H9 (cell line): ENCODE measurements at regions not wholly inside any gene's neighbourhood (a gene's known extent, or its start where the extent isn't known, plus 50 kb on each side); places are given as distances from the start of the nearest gene placed in this dataset.

Source experiments
- DNase-seq: peaks from one replicate; pipeline ENCODE4 v3.0.0-alpha.2; 2017
- H2AFZ ChIP-seq: one replicate; pipeline ENCODE4 v1.6.1; 2013; ENCODE audit warnings: mild to moderate bottlenecking, low read length, control low read depth, moderate library complexity
- H2AK5ac ChIP-seq: 2 replicates; pipeline ENCODE4 v1.6.1; 2013; ENCODE audit warnings: low read length, control low read depth, mixed read lengths; ENCODE audit not compliant: insufficient read length
- H2BK120ac ChIP-seq: one replicate; pipeline ENCODE4 v1.6.1; 2013; ENCODE audit warnings: low read depth, mild to moderate bottlenecking, low read length, control low read depth, inconsistent platforms; ENCODE audit not compliant: poor library complexity, severe bottlenecking
- H2BK12ac ChIP-seq: 2 replicates; pipeline ENCODE4 v1.6.1; 2013; ENCODE audit warnings: low read length, control low read depth, mixed read lengths, low read depth; ENCODE audit not compliant: insufficient read length
- H2BK15ac ChIP-seq: 2 replicates; pipeline ENCODE4 v1.6.1; 2013; ENCODE audit warnings: low read depth, low read length, control low read depth
- H2BK20ac ChIP-seq: one replicate; pipeline ENCODE4 v1.6.1; 2013; ENCODE audit warnings: low read depth, mild to moderate bottlenecking, low read length, control low read depth, inconsistent platforms; ENCODE audit not compliant: poor library complexity, severe bottlenecking
- H2BK5ac ChIP-seq: 2 replicates; pipeline ENCODE4 v1.6.1; 2013; ENCODE audit warnings: low read length, control low read depth, mixed read lengths; ENCODE audit not compliant: insufficient read length
- H3K14ac ChIP-seq: 2 replicates; pipeline ENCODE4 v1.6.1; 2013; ENCODE audit warnings: low read length, control low read depth; ENCODE audit not compliant: insufficient read depth
- H3K18ac ChIP-seq: 2 replicates; pipeline ENCODE4 v1.6.1; 2013; ENCODE audit warnings: low read depth, mild to moderate bottlenecking, mixed read lengths, low read length, control low read depth; ENCODE audit not compliant: insufficient read length
- H3K23ac ChIP-seq: 2 replicates; pipeline ENCODE4 v1.6.1; 2013; ENCODE audit warnings: low read length, control low read depth, mixed read lengths, low read depth; ENCODE audit not compliant: insufficient read length
- H3K23me2 ChIP-seq: 2 replicates; pipeline ENCODE4 v1.6.1; 2013; ENCODE audit warnings: low read depth, mild to moderate bottlenecking, mixed read lengths, low read length, control low read depth; ENCODE audit not compliant: insufficient read length, poor library complexity, severe bottlenecking
- H3K27ac ChIP-seq: 2 replicates; pipeline ENCODE4 v1.5.1; 2013; ENCODE audit warnings: low read length, control low read depth, mixed read lengths, low read depth; ENCODE audit not compliant: insufficient read length
- H3K27me3 ChIP-seq: 2 replicates; pipeline ENCODE4 v1.6.1; 2013; ENCODE audit warnings: low read length, control low read depth, inconsistent platforms; ENCODE audit not compliant: insufficient read depth
- H3K4ac ChIP-seq: 2 replicates; pipeline ENCODE4 v1.6.1; 2013; ENCODE audit warnings: low read depth, mild to moderate bottlenecking, control low read depth, inconsistent platforms, low read length, moderate library complexity
- H3K4me1 ChIP-seq: 2 replicates; pipeline ENCODE4 v1.6.1; 2013; ENCODE audit warnings: low read length, control low read depth, inconsistent platforms; ENCODE audit not compliant: insufficient read depth
- H3K4me2 ChIP-seq: 2 replicates; pipeline ENCODE4 v1.6.1; 2013; ENCODE audit warnings: low read length, control low read depth, mixed read lengths; ENCODE audit not compliant: insufficient read length, insufficient read depth
- H3K56ac ChIP-seq: 2 replicates; pipeline ENCODE4 v1.6.1; 2013; ENCODE audit warnings: low read depth, mild to moderate bottlenecking, mixed read lengths, low read length, control low read depth; ENCODE audit not compliant: insufficient read length
- H3K79me1 ChIP-seq: 2 replicates; pipeline ENCODE4 v1.6.1; 2013; ENCODE audit warnings: low read depth, mild to moderate bottlenecking, moderate library complexity, low read length, control low read depth, inconsistent platforms; ENCODE audit not compliant: insufficient read depth, poor library complexity, severe bottlenecking
- H3K79me2 ChIP-seq: 2 replicates; pipeline ENCODE4 v1.6.1; 2013; ENCODE audit warnings: low read length, control low read depth, inconsistent platforms; ENCODE audit not compliant: insufficient read depth
- H3K9ac ChIP-seq: 2 replicates; pipeline ENCODE4 v1.6.1; 2013; ENCODE audit warnings: low read length, control low read depth, mixed read lengths; ENCODE audit not compliant: insufficient read length; ENCODE audit errors: extremely low read depth
- H3K9me3 ChIP-seq: one replicate; pipeline ENCODE4 v1.6.1; 2013; ENCODE audit warnings: low read depth, low read length, inconsistent platforms; ENCODE audit not compliant: control insufficient read depth
- H3T11ph ChIP-seq: one replicate; pipeline ENCODE4 v1.6.1; 2013; ENCODE audit warnings: mild to moderate bottlenecking, low read length, control low read depth, inconsistent platforms
- H4K20me1 ChIP-seq: one replicate; pipeline ENCODE4 v1.6.1; 2013; ENCODE audit not compliant: control insufficient read depth, insufficient read length, insufficient read depth
- H4K5ac ChIP-seq: 2 replicates; pipeline ENCODE4 v1.6.1; 2013; ENCODE audit warnings: low read depth, mild to moderate bottlenecking, mixed read lengths, low read length, control low read depth; ENCODE audit not compliant: insufficient read length
- H4K8ac ChIP-seq: replicated peaks from 2 replicates; pipeline ENCODE4 v1.6.1; 2013; ENCODE audit warnings: low read length, control low read depth, mixed read lengths, low read depth; ENCODE audit not compliant: insufficient read length
- H4K91ac ChIP-seq: 2 replicates; pipeline ENCODE4 v1.6.1; 2013; ENCODE audit warnings: low read depth, mild to moderate bottlenecking, moderate library complexity, mixed read lengths, low read length, control low read depth; ENCODE audit not compliant: insufficient read length
- H3K27ac Mint-ChIP-seq, 3 experiments: 2 replicates in 2 of 3; 3 replicates in 1 of 3; pipeline ENCODE4 v1.8.0; 2020 to 2021; ENCODE audit warnings: mixed read lengths in 3 of 3, mild to moderate bottlenecking in 1 of 3, moderate library complexity in 1 of 3
- H3K27me3 Mint-ChIP-seq: 2 replicates; pipeline ENCODE4 v1.8.0; 2021; ENCODE audit warnings: low read depth, mild to moderate bottlenecking, moderate library complexity, mixed read lengths
- H3K36me3 Mint-ChIP-seq, 3 experiments: 2 replicates in 2 of 3; 3 replicates in 1 of 3; pipeline ENCODE4 v1.8.0; 2020 to 2021; ENCODE audit warnings: low read depth in 3 of 3, mixed read lengths in 3 of 3; ENCODE audit not compliant: insufficient read depth in 1 of 3
- H3K4me1 Mint-ChIP-seq, 2 experiments: 2 replicates each; pipeline ENCODE4 v1.8.0; 2020; ENCODE audit warnings: mixed read lengths in 2 of 2
- H3K4me3 Mint-ChIP-seq, 2 experiments: 2 replicates in 1 of 2; 3 replicates in 1 of 2; pipeline ENCODE4 v1.8.0; 2020 to 2021; ENCODE audit warnings: mild to moderate bottlenecking in 2 of 2, mixed read lengths in 2 of 2, moderate library complexity in 1 of 2
- H3K9me3 Mint-ChIP-seq, 2 experiments: 2 replicates in 1 of 2; 3 replicates in 1 of 2; pipeline ENCODE4 v1.8.0; 2020; ENCODE audit warnings: mild to moderate bottlenecking in 2 of 2, mixed read lengths in 2 of 2, moderate library complexity in 1 of 2
- CTCF ChIP-seq: fragments of 200-600 bp; sonication (generic); conservative IDR thresholded peaks from 3 replicates; pipeline ENCODE4 v1.8.0; 2021; ENCODE audit warnings: antibody characterized with exemption, mild to moderate bottlenecking
- WGBS: extraction: QIAGEN DNeasy Blood & Tissue Kit; methylation state at CpG from one replicate; pipeline ENCODE4 v1.1.7; 2013; ENCODE audit warnings: missing lambda C conversion rate, low lambda C conversion rate, mixed read lengths; ENCODE audit not compliant: insufficient read length; ENCODE audit errors: extremely low coverage; 5-methylcytosine and 5-hydroxymethylcytosine counted together

GRCh38 chr13:91024157-91024792, 323.2 kb upstream of the MIR17HG start:
- TF ChIP-seq CTCF, result no peak
- no CpG with 5 or more reads among the region's 3 CpGs for WGBS

More at GRCh38 chr13:91024157-91024792, 323.2 kb upstream of the MIR17HG start:
- Histone ChIP-seq H3T11ph (no peak overlapping the region), H3K4me2 (no peak overlapping the region), H2AFZ (no peak overlapping the region), H2BK12ac (no peak overlapping the region), H4K20me1 (no peaks in the 10 kb centered on the region), H3K79me2 (no peaks in the 10 kb centered on the region), H3K27ac (no peak overlapping the region), H4K91ac (no peak overlapping the region), H2AK5ac (no peak overlapping the region), H4K5ac (no peak overlapping the region), H3K4ac (no peak overlapping the region), H3K18ac (no peak overlapping the region), H3K23me2 (no peaks in the 10 kb centered on the region), H3K9me3 (no peaks in the 10 kb centered on the region), H3K9ac (no peak overlapping the region), H3K14ac (no peak overlapping the region), H4K8ac (no peak overlapping the region), H3K23ac (no peak overlapping the region), H3K79me1 (no peaks in the 10 kb centered on the region), H3K4me1 (no peaks in the 10 kb centered on the region), H2BK5ac (no peak overlapping the region), H2BK15ac (no peak overlapping the region), H3K56ac (no peak overlapping the region), H3K27me3 (no peaks in the 10 kb centered on the region), H2BK20ac (no peak overlapping the region), H2BK120ac (no peak overlapping the region)
- Mint-ChIP-seq H3K27ac (no peak overlapping the region), H3K9me3 (no peaks in the 10 kb centered on the region; a peak in 1 of 5 replicates), H3K4me3 (no peak overlapping the region), H3K36me3 (no peaks in the 10 kb centered on the region), H3K4me1 (0 out of 4 replicates have a peak, but pooled peaks cover 0 to 3% of the 10 kb centered on the region in 2 experiments), H3K27me3 (no peaks in the 10 kb centered on the region)
- DNase-seq, result no peak
